TTC549 (cell line): ENCODE measurements at regions not wholly inside any gene's neighbourhood (a gene's known extent, or its start where the extent isn't known, plus 50 kb on each side); places are given as distances from the start of the nearest gene placed in this dataset.

Experiments
- FAIRE-seq: peaks from 2 replicates; lab custom pipeline; 2012; peaks lifted over from hg19 to GRCh38; lab: Jason Lieb, UNC

- no peak for FAIRE-seq
These were observed 579.2 kb upstream of the ZNF462 start for GRCh38 chr9:106283769-106284168.

GRCh38 chr9:106284296-106284695, 578.7 kb upstream of the ZNF462 start:
- no peak for FAIRE-seq

GRCh38 chr9:106286249-106286648, 576.7 kb upstream of the ZNF462 start:
- FAIRE-seq = no peak

GRCh38 chr9:106287091-106287631, 575.8 kb upstream of the ZNF462 start:
- FAIRE-seq = no peak

- no peak for FAIRE-seq
These were observed 575.2 kb upstream of the ZNF462 start for GRCh38 chr9:106287731-106288130.

GRCh38 chr9:106288689-106289088, 574.3 kb upstream of the ZNF462 start:
- no peak for FAIRE-seq

GRCh38 chr9:106291786-106292185, 571.2 kb upstream of the ZNF462 start:
- no peak for FAIRE-seq

- no peak for FAIRE-seq
These were observed 566.5 kb upstream of the ZNF462 start for GRCh38 chr9:106296426-106296825.

- FAIRE-seq = no peak
These were observed 564.0 kb upstream of the ZNF462 start for GRCh38 chr9:106298997-106299396.

- FAIRE-seq = no peak
These were observed 558.5 kb upstream of the ZNF462 start for GRCh38 chr9:106304401-106304920.

- no peak for FAIRE-seq
These were observed 557.4 kb upstream of the ZNF462 start for GRCh38 chr9:106305428-106306133.

- FAIRE-seq = no peak
These were observed 555.3 kb upstream of the ZNF462 start for GRCh38 chr9:106307670-106308069.

GRCh38 chr9:106309925-106310324, 553.0 kb upstream of the ZNF462 start:
- no peak for FAIRE-seq

- no peak for FAIRE-seq
These were observed 552.2 kb upstream of the ZNF462 start for GRCh38 chr9:106310782-106311181.

- no peak for FAIRE-seq
These were observed 550.1 kb upstream of the ZNF462 start for GRCh38 chr9:106312906-106313305.

GRCh38 chr9:106314476-106314875, 548.5 kb upstream of the ZNF462 start:
- FAIRE-seq = no peak

- FAIRE-seq = no peak
These were observed 541.4 kb upstream of the ZNF462 start for GRCh38 chr9:106321394-106322180.

- no peak for FAIRE-seq
These were observed 540.2 kb upstream of the ZNF462 start for GRCh38 chr9:106322706-106323245.

GRCh38 chr9:106324053-106324585, 538.8 kb upstream of the ZNF462 start:
- FAIRE-seq = no peak

- no peak for FAIRE-seq
These were observed 538.2 kb upstream of the ZNF462 start for GRCh38 chr9:106324591-106325280.

GRCh38 chr9:106326493-106326892, 536.5 kb upstream of the ZNF462 start:
- no peak for FAIRE-seq

- FAIRE-seq = no peak
These were observed 529.5 kb upstream of the ZNF462 start for GRCh38 chr9:106333481-106333880.
